ENCODE measurements at regions not wholly inside any gene's neighbourhood (a gene's known extent, or its start where the extent isn't known, plus 50 kb on each side); places are given as distances from the start of the nearest gene placed in this dataset.

DNA sequence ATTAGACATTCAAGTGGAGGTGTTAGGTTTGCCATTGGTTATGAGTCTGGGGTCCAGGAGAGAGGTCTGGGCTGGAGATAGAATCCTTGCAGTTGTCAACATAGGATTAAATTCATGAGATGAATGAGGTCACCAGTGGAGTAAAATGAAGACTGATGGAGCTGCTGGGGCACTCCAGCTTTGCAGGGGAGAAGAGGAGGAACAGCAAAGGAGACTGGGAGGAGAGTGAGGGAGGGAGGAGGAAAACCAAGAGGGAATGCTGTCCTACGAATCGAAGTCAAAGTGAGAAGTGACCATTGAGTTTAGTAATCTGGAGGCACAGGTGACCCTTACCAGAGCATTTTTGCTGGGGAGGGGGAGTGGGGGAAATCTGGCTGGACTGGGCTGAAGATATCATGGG is 178.2 kb upstream of the NR3C1 start:
- DNase-seq = no peak

GRCh38 chr5:143581147-143581546 is 177.7 kb upstream of the NR3C1 start:
- no peak for DNase-seq

DNA sequence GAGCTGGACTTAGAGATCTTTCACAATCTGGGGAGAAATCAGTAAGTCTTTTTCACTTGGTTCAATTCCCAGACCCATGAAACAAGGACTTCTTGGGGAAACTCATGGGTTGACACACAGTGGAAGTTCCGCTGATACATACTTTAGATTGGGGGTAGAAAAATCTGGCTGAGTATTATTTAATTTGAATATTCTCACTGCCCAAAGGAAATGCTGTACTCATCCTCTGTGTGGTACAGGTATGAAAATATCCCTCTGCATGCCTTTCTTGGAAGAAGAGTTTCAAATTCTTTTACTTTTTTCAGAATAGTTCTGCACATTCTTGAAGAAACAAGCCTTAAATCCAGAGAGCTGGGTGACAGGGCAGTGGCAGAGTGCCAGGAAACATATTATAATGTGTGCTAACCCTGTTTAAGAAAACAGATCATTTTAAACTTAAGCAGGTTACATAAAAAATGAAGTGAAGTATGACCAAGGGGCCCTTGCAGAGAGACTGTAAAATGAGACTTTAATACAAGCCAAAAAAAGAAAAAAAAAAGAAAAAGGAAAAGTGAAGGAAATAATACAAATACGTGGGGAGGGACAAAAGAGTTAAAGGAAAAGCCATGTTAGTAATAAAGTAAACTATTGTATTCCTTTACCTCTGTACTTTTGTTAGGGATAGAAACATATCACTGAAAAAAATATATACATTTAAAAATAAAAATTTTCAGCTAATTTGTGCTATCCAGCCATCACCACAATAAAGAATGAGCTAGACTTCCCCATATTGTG is 173.4 kb upstream of the NR3C1 start:
- DNase-seq = no peak

DNA sequence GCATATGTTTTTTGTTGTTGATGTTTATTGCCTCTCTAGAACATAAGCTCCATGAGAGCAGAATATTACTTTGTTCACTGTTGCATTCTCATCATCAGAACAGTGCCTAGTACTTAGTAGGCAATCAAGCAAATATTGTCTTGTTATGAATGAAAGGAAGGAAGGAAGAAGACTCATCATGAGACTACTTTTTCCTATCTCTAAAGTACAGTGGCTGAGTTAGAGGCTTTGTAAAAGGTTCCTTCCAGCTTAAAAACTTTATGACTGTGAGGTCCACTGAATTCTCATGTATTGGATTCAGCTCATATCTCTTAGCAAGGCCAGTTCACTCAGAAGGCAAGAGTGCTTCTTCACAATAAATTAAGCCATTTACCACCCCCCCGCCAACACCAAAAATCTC is 171.8 kb upstream of the NR3C1 start:
- no peak for DNase-seq

GRCh38 chr5:143574236-143574635 is 170.8 kb upstream of the NR3C1 start:
- DNase-seq = no peak

DNA sequence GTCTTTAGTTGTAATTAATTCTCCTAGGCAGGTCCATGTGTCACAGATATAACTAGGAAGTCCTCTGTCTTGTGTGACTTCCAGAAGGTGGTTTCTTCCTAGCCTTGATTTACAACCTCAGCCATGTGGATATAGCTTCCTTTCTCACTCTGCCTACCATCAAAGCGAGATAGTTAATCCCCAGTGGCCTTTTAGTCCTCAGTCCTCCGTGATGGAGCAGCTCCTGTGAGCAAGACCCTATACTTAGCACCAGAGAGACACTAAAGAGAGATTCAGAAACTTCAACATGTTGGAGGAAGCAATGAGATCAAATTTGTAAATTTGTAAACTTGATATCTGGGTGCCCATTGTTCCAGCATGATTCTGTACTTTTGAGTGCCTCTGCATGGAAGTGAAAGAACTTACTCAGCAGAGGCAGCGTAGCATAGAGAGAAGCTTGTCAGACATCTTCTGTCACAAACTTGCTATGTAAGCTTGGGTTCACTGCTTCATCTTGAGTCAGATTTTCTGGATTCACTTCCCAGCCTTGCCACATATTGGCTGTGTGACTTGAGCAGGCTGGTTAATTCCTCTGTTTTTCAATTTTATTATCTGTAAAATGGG is 170.2 kb upstream of the NR3C1 start:
- DNase-seq = peak; percentile 65

GRCh38 chr5:143572671-143573070 is 169.2 kb upstream of the NR3C1 start:
- no peak for DNase-seq

GRCh38 chr5:143571642-143572624 is 168.4 kb upstream of the NR3C1 start:
- DNase-seq = no peak

DNA sequence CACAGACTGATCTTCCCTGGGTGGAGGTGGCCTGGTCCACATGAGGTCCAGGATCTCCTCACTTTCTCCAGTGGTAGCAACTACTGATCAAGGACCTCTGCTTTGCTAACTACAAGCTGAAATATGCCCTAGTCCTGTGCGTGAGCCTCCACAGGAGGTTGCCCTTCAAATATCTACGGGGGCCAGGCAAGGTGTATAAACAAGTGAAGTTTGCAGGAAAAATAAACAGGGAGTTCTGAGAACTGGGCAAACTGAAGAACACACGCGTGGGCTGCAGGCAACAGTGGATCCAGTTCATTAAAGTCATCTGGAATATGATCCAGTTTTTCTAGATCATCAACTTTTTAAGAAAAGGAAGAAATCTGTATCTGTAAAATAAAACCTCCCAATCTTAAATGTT is 167.5 kb upstream of the NR3C1 start:
- no peak for DNase-seq

DNA sequence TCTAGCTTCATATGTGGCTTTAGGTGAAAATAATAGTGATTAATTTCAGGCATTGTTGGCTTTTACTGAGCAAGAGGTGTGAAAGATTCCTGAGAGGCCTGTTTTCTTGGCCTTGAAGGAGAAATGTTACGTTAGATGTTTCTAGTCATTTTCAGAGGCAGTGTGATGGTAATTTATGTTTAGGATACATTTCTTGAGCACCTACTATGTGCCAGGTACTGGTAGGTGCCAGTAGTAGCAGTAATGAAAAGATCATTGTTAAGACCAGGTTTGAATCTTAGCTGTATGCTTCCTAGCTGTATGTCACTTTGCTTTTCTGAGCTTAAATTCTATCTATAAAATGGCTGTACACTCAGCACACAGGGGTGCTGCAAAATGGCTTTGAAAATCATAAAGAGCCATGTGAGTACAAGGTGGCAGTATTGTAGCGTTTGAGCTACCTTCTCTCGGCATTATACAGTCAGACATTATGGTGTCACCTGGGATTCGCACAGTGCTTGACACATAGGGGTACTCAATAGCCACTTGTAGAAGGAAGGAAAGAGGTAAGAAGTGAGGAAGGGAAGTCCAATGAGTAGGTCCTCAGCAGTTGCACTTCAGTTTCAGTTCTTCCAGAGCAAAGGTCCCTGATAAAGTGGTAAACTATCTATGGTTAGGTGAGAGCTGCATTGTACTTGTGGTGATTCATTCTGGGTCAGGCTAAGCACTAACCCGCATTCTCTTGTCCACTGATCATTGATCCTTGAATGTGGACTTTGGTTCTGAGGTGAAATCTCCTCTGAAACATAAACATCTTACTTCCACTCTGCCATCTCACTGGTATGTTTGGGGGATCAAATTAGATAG is 166.5 kb upstream of the NR3C1 start:
- no peak for DNase-seq

GRCh38 chr5:143569213-143569701 is 165.8 kb upstream of the NR3C1 start:
- no peak for DNase-seq

GRCh38 chr5:143567583-143568504 is 164.4 kb upstream of the NR3C1 start:
- DNase-seq = no peak

- DNase-seq = no peak
Measured at GRCh38 chr5:143566139-143566538, 162.7 kb upstream of the NR3C1 start.

- peak; percentile 35 for DNase-seq
Measured at GRCh38 chr5:143564417-143564816, 160.9 kb upstream of the NR3C1 start.

DNA sequence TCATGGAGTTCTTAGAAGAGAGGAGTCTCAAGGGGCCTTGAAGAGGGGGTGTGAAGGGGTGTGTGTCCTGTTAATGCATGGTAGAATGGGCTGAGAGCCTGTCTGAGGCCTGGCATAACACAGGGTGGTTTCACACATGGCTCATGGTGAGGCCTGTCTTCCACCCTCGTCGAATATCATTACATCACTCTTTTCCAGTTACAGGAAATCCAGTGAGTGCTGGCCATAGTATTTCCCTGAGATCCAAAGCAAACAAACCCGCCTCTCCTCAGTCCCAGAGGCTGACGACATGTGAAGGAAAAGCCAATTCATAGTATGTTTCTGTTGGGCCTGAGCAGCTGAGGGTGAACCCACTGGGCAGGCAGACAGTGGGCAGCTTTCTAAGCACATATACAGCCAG is 159.4 kb upstream of the NR3C1 start:
- no peak for DNase-seq

DNA sequence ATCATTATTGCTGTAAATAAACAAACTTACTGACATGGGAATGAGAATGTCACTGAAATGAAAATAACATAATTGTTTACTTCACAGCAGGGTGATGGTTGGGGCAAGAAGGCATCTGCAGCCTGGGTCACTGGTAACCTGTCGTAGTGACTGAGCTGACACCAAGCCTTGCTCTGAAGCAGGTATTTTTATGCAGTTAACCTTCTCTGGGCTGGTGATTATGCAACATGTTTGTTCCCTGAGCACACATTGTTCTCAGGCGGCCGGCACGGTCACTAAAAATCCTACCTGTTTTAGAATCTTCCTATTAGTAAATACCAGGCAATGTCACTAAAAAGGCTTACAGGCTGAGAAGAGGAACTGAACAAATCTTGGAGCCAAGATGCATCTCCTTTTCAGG is 157.7 kb upstream of the NR3C1 start:
- DNase-seq = no peak

DNA sequence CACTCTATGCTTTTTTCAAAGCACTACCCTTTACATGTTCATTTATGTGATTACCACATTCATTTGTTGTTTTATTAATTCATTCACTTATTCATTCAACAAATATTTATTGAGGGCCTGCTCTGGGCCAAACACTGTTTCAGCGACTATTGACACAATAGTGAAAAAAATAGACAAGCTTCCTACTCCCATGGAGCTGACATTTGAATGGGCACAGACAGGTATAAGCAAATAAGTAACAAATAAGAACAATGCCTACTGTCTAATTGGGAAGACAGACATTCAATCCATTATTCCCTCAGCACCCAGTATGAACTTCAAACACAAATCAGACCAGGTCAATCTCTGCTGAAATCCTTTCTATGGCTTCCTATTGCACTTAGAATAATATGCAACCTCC is 156.9 kb upstream of the NR3C1 start:
- no peak for DNase-seq

DNA sequence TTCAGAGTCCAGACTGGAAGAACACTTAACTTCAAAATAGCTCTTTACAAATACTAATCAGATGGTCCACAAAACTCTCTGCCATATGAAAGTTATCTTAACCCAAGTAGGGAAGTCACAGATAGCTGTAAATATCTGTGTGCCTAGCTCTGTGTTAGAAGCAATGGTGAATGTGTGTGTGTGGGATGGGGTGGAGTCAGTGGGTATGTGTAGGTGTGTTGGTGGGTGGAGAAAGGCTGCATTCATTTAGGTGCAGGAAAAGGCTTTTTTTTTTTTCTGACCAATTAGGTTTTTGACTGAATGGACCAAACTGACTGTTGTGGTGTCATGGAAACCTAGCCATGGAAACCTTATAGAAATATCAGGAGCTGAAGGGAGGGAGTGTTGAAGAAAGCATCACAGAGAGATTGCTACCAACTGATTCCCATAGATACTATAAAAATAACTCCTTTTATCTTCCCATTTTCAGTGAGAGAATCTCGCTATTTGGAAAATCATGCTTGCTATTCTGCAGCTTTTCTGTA is 156.2 kb upstream of the NR3C1 start:
- no peak for DNase-seq

DNA sequence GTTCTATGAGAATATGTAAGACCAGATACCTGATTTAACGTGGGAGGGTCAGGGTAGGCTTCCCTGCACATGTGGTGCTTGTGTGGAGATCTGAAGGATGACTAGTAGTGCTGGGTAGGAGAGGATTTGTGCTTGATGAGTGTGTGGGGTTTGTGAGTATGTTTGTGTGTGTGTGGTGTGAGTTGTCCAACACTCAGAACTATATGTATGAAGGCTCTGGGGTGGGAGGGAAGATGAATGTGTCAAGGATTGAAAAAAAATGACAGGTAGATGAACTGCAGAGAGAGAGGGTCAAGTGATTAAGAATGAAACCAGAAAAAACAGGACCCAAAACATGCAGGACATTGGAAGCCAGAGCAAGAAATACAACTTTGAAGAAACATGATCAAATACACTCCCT is 154.6 kb upstream of the NR3C1 start:
- DNase-seq = no peak

GRCh38 chr5:143557061-143557818 is 153.8 kb upstream of the NR3C1 start:
- DNase-seq = no peak
